Ureter (tissue), 1 donor: ENCODE measurements at regions not wholly inside any gene's neighbourhood (a gene's known extent, or its start where the extent isn't known, plus 50 kb on each side); places are given as distances from the start of the nearest gene placed in this dataset.

Experiments
- DNase-seq: peaks from one replicate; pipeline ENCODE4 v3.0.0-alpha.2; 2020; ENCODE audit warnings: low spot score
- donor health status: DM: yes; HTN: yes; CAD: no.

DNA sequence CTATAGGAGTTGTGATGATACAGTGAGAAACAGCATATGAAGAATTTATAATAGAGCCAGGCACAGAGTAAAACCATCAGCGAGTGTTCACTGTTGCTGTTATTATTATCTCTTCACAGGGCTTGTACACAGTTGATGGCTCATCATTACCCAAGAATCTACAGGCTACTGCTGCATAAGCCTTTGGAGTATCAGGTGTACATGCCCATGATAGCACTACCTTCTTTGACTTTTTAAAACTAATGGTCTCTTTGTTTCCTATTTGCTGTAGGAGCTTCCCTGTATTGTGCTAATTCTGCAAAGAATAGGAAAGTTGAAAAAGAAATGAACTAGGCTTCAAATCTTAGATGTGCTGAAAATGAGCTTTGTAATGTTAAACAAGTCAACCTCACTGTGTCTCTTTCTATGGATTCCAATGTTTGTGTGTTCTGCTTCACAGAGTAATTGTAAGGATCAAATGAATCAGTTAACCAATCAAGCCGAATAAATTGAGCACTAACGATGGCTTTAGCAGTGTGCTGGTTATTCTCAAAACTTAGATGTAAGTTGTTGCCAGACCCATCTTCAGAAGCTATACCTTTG lies 138.8 kb downstream of the TUSC7 start:
- no peak for DNase-seq

DNA sequence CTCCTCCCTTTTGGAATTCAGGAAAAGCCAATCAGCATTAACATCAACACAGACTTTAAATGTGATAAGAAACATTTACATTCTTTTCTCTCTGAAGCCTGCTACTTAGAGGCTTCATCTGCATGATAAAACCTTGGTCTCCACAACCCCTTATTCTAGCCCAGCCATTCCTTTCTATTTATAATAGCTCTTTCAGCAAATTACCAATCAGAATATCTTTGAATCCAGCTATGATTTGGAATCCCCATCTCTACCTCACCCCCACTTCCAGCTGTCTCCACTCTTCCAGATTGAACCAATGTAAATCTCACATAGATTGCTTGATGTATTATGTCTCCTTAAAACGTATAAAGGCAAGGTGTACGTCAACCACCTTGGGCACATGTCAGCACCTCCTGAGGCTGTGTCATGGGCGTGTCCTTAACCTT lies 139.7 kb downstream of the TUSC7 start:
- no peak for DNase-seq

DNA sequence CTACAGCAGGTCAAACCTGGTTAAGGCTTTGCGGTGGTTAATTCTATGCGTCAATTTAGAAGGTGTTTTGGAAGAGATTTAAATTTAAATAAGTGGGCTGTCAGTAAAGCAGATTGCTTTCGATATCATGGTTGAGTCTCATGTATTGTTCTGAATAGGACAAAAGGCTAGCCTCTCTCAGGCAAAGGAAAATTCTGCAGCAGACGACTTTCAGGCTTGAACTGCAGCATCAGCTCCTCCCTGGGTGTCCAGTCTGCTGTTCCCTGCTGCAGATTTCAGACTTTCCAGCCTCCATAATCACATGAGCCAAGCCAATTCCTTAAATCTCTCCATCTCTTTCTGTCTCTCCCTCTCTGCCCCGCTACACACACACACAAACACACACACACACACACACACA lies 143.2 kb downstream of the TUSC7 start:
- no peak for DNase-seq

GRCh38 chr3:116863270-116863770 lies 153.7 kb downstream of the TUSC7 start:
- DNase-seq, result no peak

DNA sequence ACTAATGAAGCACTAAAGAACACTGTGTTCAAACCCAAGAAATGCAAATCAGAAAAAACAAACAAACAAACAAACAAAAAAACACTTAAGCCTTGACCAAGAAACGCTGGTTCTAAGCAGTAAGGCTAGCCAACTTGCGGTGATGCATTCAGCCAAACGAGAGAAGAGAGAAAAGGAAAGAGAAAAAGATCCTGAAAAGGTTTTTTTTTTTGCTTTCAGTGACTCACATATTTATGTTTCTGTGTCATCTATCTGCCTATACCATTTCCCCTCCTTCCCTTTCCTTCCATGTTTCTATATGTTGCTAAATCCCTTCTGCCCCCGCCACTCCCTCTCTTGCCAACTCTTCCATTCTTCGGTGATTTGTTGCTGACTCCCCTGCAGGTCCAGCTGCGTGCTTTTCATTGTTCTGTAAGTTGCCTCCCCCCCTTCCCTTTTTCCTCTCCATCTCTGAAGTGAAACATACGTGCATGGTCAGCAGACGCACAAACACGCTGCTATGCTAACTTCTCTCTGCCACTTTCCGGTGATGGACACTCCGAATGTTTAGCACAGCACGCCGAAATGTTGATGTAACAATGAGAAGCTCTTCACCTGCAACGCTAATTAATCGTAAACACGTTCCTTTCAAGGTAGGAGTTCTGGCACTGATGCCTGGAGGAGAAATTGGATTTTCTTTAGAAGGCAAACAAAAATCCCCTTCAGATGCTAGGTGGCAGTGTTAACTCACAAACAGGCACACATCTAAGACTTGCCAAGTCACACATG lies 154.4 kb downstream of the TUSC7 start:
- no peak for DNase-seq

GRCh38 chr3:116864590-116864927 lies 155.0 kb downstream of the TUSC7 start:
- no peak for DNase-seq

DNA sequence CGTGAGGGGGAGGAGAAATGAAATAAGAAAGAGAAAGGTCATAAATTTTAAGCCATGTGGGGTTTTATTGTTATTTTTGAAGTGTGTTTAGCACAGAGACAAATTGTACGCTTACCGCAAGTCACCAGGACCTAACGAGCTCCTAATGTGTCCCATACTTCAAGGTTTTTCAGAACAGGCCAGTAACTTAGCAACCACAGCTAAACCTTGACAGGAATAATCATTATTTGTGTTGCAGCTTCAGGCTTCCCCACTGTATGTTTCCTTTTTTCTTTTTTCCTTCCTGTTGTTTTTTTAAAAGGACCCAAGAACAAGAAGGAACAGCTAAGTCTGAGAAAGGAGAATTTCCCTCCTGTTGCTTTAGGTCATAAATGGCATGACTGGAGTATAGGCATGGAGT lies 160.8 kb downstream of the TUSC7 start:
- DNase-seq, result no peak

DNA sequence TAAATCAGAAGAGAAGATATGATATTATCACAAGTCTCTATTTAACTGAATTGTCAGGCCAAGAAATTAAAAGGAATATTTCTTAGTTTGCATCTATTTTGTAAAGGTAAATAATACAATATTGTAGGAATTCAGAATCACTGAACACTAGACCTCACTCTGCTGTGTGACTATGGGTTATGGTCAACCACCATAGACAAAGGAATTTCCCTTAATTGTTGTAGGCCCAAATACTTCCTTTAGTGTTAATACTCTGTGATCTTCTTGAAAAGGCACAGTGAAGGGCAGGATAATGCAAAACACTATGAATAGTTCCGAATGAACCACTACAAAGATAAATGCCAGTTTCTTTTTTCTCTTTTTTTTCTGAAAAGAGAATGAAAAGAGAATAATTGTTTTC lies 162.3 kb downstream of the TUSC7 start:
- DNase-seq, result no peak

DNA sequence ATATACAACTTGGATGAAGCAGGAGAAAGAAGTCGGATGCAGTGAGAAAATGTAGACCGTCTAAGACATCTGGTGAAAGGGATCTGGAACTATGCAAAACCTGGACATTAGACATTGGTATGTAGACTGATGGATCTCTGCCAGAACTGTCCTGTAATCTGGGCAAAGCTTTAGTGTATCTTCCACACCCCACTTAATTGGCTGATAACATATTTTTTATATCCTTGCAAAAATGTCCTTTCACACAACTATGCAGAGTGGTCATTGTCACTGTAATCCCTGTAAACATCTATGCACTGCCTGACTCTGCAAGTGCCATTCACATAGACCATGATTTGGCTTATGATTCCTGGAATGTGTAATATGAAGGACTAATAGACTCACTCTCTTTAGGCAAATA lies 163.1 kb downstream of the TUSC7 start:
- no peak for DNase-seq

DNA sequence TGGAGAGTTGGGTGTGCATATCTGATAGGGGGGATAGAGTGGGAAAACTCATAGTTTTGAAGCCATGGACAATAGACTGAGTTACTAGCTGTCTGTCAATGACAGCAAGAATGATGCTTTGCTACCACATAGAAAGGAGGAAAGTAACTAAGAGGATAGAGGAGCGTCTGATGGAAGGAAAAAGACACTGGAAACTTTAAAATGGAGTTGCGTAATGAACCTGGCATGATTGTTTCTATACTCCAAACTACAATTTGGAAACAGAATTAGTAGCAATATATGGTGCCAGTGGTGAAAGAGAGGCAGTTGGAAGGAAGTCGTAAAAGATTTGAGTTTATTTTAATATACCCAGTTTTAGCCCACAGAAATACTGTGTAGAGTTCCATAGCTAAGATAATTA lies 163.6 kb downstream of the TUSC7 start:
- no peak for DNase-seq

GRCh38 chr3:116877968-116878367 lies 168.4 kb downstream of the TUSC7 start:
- DNase-seq, result no peak

DNA sequence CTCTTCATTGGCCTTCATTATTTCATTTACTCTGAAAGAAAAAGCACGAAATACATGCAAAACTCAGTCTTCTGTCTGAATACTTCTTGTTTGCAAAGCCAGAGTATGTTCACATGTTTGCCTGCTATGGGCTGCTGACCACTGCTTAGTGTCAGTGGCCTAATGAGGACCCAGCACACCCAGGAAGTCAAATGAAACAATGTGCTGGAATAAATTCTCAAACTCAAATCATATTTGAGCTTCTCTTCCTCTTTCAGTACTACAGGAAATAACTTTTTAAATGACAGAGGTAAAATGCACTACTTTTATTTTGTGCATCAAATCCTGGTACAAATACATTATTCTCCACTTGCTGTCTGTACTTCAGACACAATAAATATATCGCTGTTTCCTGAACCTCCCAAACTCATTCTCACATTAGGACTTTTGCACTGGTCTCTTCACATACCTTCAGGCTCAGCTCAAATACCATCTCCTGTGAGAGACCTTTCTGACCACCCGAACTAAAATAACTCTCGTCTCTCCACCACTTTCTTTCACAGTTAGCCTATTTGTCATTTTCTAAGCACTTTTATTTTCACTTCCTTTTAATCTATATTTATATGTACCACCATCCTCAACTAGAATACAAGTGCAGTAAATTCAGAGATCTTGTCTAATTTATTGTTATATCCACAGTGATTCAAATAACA lies 176.8 kb downstream of the TUSC7 start:
- no peak for DNase-seq

DNA sequence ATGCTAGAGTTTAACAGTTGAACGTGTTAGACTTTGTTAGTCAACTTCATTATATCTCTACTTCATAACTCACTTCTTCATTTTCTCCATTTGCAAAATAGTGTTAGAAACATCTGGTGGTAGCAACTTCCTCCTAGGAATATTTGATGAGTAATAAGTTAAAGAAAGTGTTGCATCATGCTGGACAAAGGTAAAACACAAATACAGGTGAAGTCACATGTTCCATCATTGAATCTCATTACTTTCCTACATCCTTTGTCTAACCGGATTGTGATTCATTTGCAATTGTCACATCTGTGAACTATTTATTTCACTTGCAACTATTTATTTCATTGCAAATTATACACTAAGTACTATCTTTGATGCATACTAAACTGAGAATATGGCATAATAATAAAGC lies 186.5 kb downstream of the TUSC7 start:
- no peak for DNase-seq

DNA sequence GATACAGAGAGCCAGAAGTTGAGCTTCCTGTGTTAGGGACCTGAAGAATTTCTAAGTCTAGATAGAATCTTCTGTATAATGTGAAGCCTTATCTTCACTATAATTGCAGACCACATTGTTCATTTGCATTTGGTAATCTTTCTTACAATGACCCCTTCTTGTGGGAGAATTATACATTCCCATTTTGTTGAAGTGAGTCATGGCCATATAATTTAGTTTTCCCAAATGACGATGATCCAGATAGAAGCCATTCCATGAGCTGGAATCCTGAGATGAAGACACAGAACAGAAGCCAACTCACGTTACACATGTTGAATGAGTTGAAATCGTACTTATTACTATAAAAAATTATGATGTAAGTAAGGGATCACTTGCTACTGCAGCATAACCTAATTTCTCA lies 187.8 kb downstream of the TUSC7 start:
- DNase-seq, result no peak

- no peak for DNase-seq
Observed at GRCh38 chr3:116899253-116899652, 189.7 kb downstream of the TUSC7 start.

DNA sequence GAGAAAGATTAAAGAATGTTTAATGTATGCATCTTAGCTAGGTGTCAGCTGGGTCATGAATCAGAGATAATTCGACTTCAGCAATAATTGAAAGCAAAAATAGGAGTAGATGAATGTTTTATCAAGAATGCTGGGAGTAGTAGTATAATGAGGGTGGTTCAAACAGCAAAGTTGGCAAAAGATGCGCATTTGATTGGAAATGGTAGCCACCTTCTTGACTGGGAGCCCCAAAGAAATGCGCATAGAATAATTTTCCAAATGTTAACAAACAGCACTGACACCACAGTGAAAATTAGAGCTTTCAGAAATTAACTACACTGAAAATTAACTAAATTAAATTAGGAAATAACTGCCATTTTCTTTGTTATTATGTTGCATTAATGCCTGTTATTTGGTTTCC lies 195.8 kb downstream of the TUSC7 start:
- no peak for DNase-seq

DNA sequence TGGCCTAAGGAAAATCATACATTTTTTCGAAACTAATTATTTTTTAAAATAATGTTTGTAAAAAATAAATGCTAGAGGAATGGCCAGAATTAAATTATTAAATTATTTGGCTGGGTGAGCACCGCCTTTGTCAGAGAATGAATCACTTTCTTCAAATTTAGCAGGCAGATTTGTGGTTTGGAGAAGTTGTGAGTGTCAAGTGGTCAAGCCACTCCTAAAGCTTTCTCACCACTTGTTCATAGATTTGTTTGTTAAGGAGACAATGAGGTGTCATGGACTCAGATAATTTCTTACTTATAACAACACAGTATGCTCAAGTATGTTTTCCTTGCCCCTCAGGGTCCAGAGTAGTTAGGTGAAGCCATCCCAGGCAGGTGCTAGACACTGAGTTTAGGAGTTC lies 196.2 kb downstream of the TUSC7 start:
- DNase-seq, result no peak

- no peak for DNase-seq
Observed at GRCh38 chr3:116912116-116912515, 202.5 kb downstream of the TUSC7 start.

- DNase-seq, result no peak
Observed at GRCh38 chr3:116914004-116914403, 204.4 kb downstream of the TUSC7 start.

DNA sequence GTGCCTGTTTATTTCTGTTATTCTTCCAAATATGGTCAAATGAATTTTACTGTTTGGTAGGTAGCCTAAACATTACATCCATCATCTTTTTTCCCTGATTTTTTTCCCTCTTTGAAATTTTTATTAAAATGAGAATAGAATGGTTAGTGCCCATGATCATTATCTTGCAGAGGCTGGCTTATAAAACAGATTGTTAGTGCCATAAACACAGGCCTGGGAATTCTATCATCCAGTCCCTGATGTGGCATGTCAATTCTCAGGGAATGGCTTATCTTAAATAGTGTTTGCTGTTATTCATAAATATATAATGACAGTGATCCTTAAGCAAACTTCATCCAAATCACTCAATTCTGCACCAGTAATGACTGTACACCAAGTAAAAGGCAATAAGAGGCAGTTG lies 207.3 kb downstream of the TUSC7 start:
- no peak for DNase-seq

DNA sequence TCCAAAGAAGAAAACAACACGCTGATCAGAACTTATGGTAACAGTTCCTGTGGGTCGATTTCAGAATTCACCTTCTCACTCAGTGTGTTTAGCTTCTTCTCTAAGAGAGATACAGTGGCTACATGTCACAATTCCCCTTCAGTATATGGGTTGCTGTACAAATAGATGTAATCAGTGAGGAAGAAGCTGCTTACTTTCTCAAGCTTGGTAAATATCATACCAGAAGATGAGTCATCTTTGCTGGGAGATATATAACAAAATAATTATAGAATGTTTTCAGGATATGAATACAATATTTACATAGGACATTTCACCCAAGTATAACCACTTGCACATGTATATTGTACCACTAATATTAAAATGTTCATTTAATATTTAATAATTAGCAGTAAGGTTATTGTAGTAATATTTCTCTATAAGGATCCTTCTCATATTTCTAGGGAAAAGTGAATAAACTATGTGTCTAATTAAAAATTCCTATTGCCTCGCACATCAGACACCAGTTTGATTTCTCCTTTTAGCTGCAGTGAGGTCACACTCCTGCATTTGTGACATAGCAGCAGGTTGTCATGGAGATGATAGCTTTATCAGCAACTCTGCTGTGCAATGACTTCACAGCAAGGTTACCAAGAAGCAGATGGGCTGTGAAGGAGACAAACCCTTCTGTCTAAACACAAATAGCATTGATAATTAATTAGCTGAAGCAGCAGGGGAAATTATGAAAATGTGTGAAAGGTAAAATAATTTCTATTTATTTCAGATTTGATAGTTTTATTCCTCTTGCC lies 211.4 kb downstream of the TUSC7 start:
- DNase-seq, result no peak

DNA sequence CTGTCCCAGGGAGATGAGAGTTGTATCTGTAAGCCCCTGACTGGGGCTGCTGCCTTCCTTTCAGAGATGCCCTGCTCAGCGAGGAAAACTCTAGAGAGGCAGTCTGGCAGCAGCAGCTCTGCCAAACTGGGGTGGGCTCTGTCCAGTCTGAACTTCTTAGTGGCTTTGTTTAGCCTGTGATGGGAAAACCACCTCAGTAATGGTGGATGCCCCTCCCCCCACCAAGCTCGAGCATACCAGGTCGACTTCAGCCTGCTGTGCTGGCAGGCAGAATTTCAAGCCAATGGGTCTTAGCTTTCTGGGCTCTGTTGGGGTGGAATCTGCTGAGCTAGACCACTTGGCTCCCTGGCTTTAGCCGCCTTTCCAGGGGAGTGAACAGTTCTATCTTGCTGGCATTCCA lies 218.3 kb downstream of the TUSC7 start:
- no peak for DNase-seq
